ENCODE measurements at regions not wholly inside any gene's neighbourhood (a gene's known extent, or its start where the extent isn't known, plus 50 kb on each side); places are given as distances from the start of the nearest gene placed in this dataset.

- no peaks in the 10 kb centered on the region for H3K9me3 ChIP-seq
- H3K27me3 ChIP-seq, result no peaks in the 10 kb centered on the region
- no peak for TF ChIP-seq CTCF (IDR thresholded peaks at IDR 0.05; ENCODE audit: low read depth, low read length)
- no peaks in the 10 kb centered on the region for H3K36me3 ChIP-seq
- no peak for DNase-seq
- H3K4me1 ChIP-seq, result no peaks in the 10 kb centered on the region
- H3K4me3 ChIP-seq (ENCODE audit: low read depth, low read length), result no peak overlapping the region
Observed at GRCh38 chr2:58878778-58879177, 637.7 kb upstream of the FANCL start.

GRCh38 chr2:58876126-58876525 is 635.0 kb upstream of the FANCL start:
- no peak overlapping the region for H3K4me3 ChIP-seq (ENCODE audit: low read depth, low read length)
- H3K9me3 ChIP-seq, result no peaks in the 10 kb centered on the region
- H3K36me3 ChIP-seq, result no peaks in the 10 kb centered on the region
- no peak for TF ChIP-seq CTCF (IDR thresholded peaks at IDR 0.05; ENCODE audit: low read depth, low read length)
- DNase-seq, result no peak
- H3K27me3 ChIP-seq, result no peaks in the 10 kb centered on the region
- no peaks in the 10 kb centered on the region for H3K4me1 ChIP-seq

GRCh38 chr2:58875436-58875835 is 634.3 kb upstream of the FANCL start:
- Histone ChIP-seq H3K4me1 (no peaks in the 10 kb centered on the region), H3K4me3 (ENCODE audit: low read depth, low read length) (no peak overlapping the region), H3K9me3 (no peaks in the 10 kb centered on the region), H3K36me3 (no peaks in the 10 kb centered on the region), H3K27me3 (no peaks in the 10 kb centered on the region)
- TF ChIP-seq CTCF (IDR thresholded peaks at IDR 0.05; ENCODE audit: low read depth, low read length), result no peak
- DNase-seq, result no peak

GRCh38 chr2:58871469-58872142 is 630.5 kb upstream of the FANCL start:
- peak; percentile 34 for TF ChIP-seq CTCF (IDR thresholded peaks at IDR 0.05; ENCODE audit: low read depth, low read length)
- Histone ChIP-seq H3K4me3 (ENCODE audit: low read depth, low read length) (no peak overlapping the region), H3K27me3 (no peaks in the 10 kb centered on the region), H3K9me3 (no peaks in the 10 kb centered on the region), H3K4me1 (no peaks in the 10 kb centered on the region), H3K36me3 (no peaks in the 10 kb centered on the region)
- no peak for DNase-seq

GRCh38 chr2:58870704-58871103 is 629.6 kb upstream of the FANCL start:
- peak; percentile 7 for DNase-seq
- no peaks in the 10 kb centered on the region for H3K4me1 ChIP-seq

More at GRCh38 chr2:58870704-58871103, 629.6 kb upstream of the FANCL start:
- H3K27me3 ChIP-seq, result no peaks in the 10 kb centered on the region
- no peaks in the 10 kb centered on the region for H3K9me3 ChIP-seq
- H3K36me3 ChIP-seq, result no peaks in the 10 kb centered on the region
- no peak overlapping the region for H3K4me3 ChIP-seq (ENCODE audit: low read depth, low read length)
- no peak for TF ChIP-seq CTCF (IDR thresholded peaks at IDR 0.05; ENCODE audit: low read depth, low read length)

All from BE2C (cell line).